Mesendoderm (in vitro differentiated cells): ENCODE measurements at regions not wholly inside any gene's neighbourhood (a gene's known extent, or its start where the extent isn't known, plus 50 kb on each side); places are given as distances from the start of the nearest gene placed in this dataset.

ENCODE experiments used
- DNase-seq: peaks from one replicate; pipeline ENCODE4 v3.0.0; 2013
- H2AK5ac ChIP-seq: 2 replicates; pipeline ENCODE4 v1.6.1; 2013; ENCODE audit warnings: low read length, inconsistent platforms
- H2BK120ac ChIP-seq: 2 replicates; pipeline ENCODE4 v1.6.1; 2013; ENCODE audit warnings: low read depth, mild to moderate bottlenecking, low read length, moderate library complexity, mixed read lengths
- H2BK15ac ChIP-seq: replicated peaks from 2 replicates; pipeline ENCODE4 v1.6.1; 2013; ENCODE audit warnings: low read depth, mild to moderate bottlenecking, moderate library complexity
- H2BK5ac ChIP-seq: 2 replicates; pipeline ENCODE4 v1.6.1; 2013; ENCODE audit warnings: low read length, inconsistent platforms
- H3K18ac ChIP-seq: 2 replicates; pipeline ENCODE4 v1.6.1; 2013; ENCODE audit warnings: mild to moderate bottlenecking, low read length, mixed read lengths
- H3K23ac ChIP-seq: one replicate; pipeline ENCODE4 v1.6.1; 2013; ENCODE audit warnings: low read length
- H3K27ac ChIP-seq: 2 replicates; pipeline ENCODE4 v1.5.1; 2013; ENCODE audit warnings: low read depth, mild to moderate bottlenecking, inconsistent platforms, low read length, moderate library complexity
- H3K27me3 ChIP-seq: 2 replicates; pipeline ENCODE4 v1.6.1; 2013; ENCODE audit warnings: low read length, control low read depth, mild to moderate bottlenecking, inconsistent platforms; ENCODE audit not compliant: insufficient read depth, poor library complexity
- H3K36me3 ChIP-seq: 2 replicates; pipeline ENCODE4 v1.6.1; 2013; ENCODE audit warnings: low read length, inconsistent platforms; ENCODE audit not compliant: control insufficient read depth, insufficient read depth
- H3K4ac ChIP-seq: one replicate; pipeline ENCODE4 v1.6.1; 2013; ENCODE audit warnings: low read depth, mild to moderate bottlenecking, low read length, moderate library complexity
- H3K4me1 ChIP-seq: 2 replicates; pipeline ENCODE4 v1.6.1; 2013; ENCODE audit warnings: low read depth, low read length, inconsistent platforms; ENCODE audit not compliant: control insufficient read depth
- H3K4me2 ChIP-seq: 2 replicates; pipeline ENCODE4 v1.6.1; 2013; ENCODE audit warnings: low read length
- H3K4me3 ChIP-seq: 2 replicates; pipeline ENCODE4 v1.5.1; 2013; ENCODE audit warnings: mild to moderate bottlenecking, low read length
- H3K56ac ChIP-seq: one replicate; pipeline ENCODE4 v1.6.1; 2013; ENCODE audit warnings: low read length
- H3K79me1 ChIP-seq: 2 replicates; pipeline ENCODE4 v1.6.1; 2013; ENCODE audit warnings: low read length, inconsistent platforms
- H3K79me2 ChIP-seq: 2 replicates; pipeline ENCODE4 v1.6.1; 2013; ENCODE audit warnings: mild to moderate bottlenecking, low read length; ENCODE audit not compliant: control insufficient read depth, insufficient read depth
- H3K9ac ChIP-seq: 2 replicates; pipeline ENCODE4 v1.6.1; 2013; ENCODE audit warnings: low read length, inconsistent platforms
- H4K5ac ChIP-seq: one replicate; pipeline ENCODE4 v1.6.1; 2013; ENCODE audit warnings: low read length
- H4K8ac ChIP-seq: one replicate; pipeline ENCODE4 v1.6.1; 2013; ENCODE audit warnings: low read depth, mild to moderate bottlenecking, control low read depth, low read length, moderate library complexity
- WGBS: extraction: QIAGEN DNeasy Blood & Tissue Kit; methylation state at CpG from one replicate; pipeline ENCODE4 v1.1.7; 2013; ENCODE audit warnings: low lambda C conversion rate, missing lambda C conversion rate; ENCODE audit not compliant: insufficient coverage; ENCODE audit errors: extremely low coverage; 5-methylcytosine and 5-hydroxymethylcytosine counted together

GRCh38 chr9:105932276-105932675, 237.9 kb downstream of the TMEM38B start:
- Histone ChIP-seq H3K23ac (no peak overlapping the region), H3K4ac (no peak overlapping the region), H2BK120ac (no peak overlapping the region), H3K79me2 (no peaks in the 10 kb centered on the region), H3K4me3 (no peak overlapping the region), H2AK5ac (no peak overlapping the region), H3K27ac (no peak overlapping the region), H3K36me3 (no peaks in the 10 kb centered on the region), H4K8ac (no peak overlapping the region), H3K27me3 (no peaks in the 10 kb centered on the region), H2BK5ac (no peak overlapping the region), H2BK15ac (no peak overlapping the region), H4K5ac (no peak overlapping the region), H3K9ac (no peak overlapping the region), H3K4me1 (no peaks in the 10 kb centered on the region), H3K4me2 (no peak overlapping the region), H3K18ac (no peak overlapping the region), H3K56ac (no peak overlapping the region), H3K79me1 (no peaks in the 10 kb centered on the region)
- DNase-seq: no peak

- no peak overlapping the region for H3K9ac ChIP-seq
- no peaks in the 10 kb centered on the region for H3K36me3 ChIP-seq
- no peaks in the 10 kb centered on the region for H3K27me3 ChIP-seq
- H2BK120ac ChIP-seq: no peak overlapping the region
- H4K5ac ChIP-seq: no peak overlapping the region
- H3K79me1 ChIP-seq: no peaks in the 10 kb centered on the region
- H2BK5ac ChIP-seq: no peak overlapping the region
- H3K27ac ChIP-seq: no peak overlapping the region
- no peaks in the 10 kb centered on the region for H3K4me1 ChIP-seq
- no peak overlapping the region for H2BK15ac ChIP-seq
- no peak overlapping the region for H3K4me2 ChIP-seq
- H3K18ac ChIP-seq: no peak overlapping the region
- no peak overlapping the region for H3K23ac ChIP-seq
- no peaks in the 10 kb centered on the region for H3K79me2 ChIP-seq
- WGBS: no CpG with 5 or more reads among the region's 2 CpGs
- no peak overlapping the region for H4K8ac ChIP-seq
- H3K4me3 ChIP-seq: no peak overlapping the region
- no peak overlapping the region for H3K4ac ChIP-seq
- no peak for DNase-seq
- no peak overlapping the region for H2AK5ac ChIP-seq
- no peak overlapping the region for H3K56ac ChIP-seq
These were observed 256.1 kb downstream of the TMEM38B start for GRCh38 chr9:105950448-105950847.

GRCh38 chr9:105950894-105951293, 256.6 kb downstream of the TMEM38B start:
- Histone ChIP-seq H3K56ac (no peak overlapping the region), H3K79me2 (no peaks in the 10 kb centered on the region), H3K27me3 (no peaks in the 10 kb centered on the region), H2AK5ac (no peak overlapping the region), H3K4me1 (no peaks in the 10 kb centered on the region), H3K18ac (no peak overlapping the region), H4K5ac (no peak overlapping the region), H3K4me2 (no peak overlapping the region), H3K27ac (no peak overlapping the region), H3K23ac (no peak overlapping the region), H3K9ac (no peak overlapping the region), H2BK120ac (no peak overlapping the region), H4K8ac (no peak overlapping the region), H2BK5ac (no peak overlapping the region), H3K79me1 (no peaks in the 10 kb centered on the region), H3K4me3 (no peak overlapping the region), H3K36me3 (no peaks in the 10 kb centered on the region), H2BK15ac (no peak overlapping the region), H3K4ac (no peak overlapping the region)
- no CpG with 5 or more reads among the region's 1 CpG for WGBS
- DNase-seq: no peak

- Histone ChIP-seq H3K4me2 (no peak overlapping the region), H3K79me2 (no peaks in the 10 kb centered on the region), H2BK15ac (no peak overlapping the region), H4K5ac (no peak overlapping the region), H3K4ac (no peak overlapping the region), H3K4me3 (no peak overlapping the region), H3K9ac (no peak overlapping the region), H3K27me3 (no peaks in the 10 kb centered on the region), H3K79me1 (no peaks in the 10 kb centered on the region), H3K4me1 (no peaks in the 10 kb centered on the region), H3K56ac (no peak overlapping the region), H3K36me3 (no peaks in the 10 kb centered on the region), H2BK5ac (no peak overlapping the region), H2AK5ac (no peak overlapping the region), H3K23ac (no peak overlapping the region), H4K8ac (no peak overlapping the region), H3K18ac (no peak overlapping the region), H3K27ac (no peak overlapping the region), H2BK120ac (no peak overlapping the region)
- no CpG with 5 or more reads among the region's 1 CpG for WGBS
- DNase-seq: no peak
These were observed 260.2 kb downstream of the TMEM38B start for GRCh38 chr9:105954517-105954916.

GRCh38 chr9:105957830-105958229, 263.5 kb downstream of the TMEM38B start:
- WGBS: no CpG with 5 or more reads among the region's 1 CpG
- Histone ChIP-seq H3K27me3 (no peaks in the 10 kb centered on the region), H3K56ac (no peak overlapping the region), H3K36me3 (no peaks in the 10 kb centered on the region), H3K4me1 (no peaks in the 10 kb centered on the region), H3K79me2 (no peaks in the 10 kb centered on the region), H3K79me1 (no peaks in the 10 kb centered on the region), H3K9ac (no peak overlapping the region), H3K4ac (no peak overlapping the region), H3K23ac (no peak overlapping the region), H3K4me2 (no peak overlapping the region), H3K4me3 (no peak overlapping the region), H2AK5ac (no peak overlapping the region), H3K18ac (no peak overlapping the region), H2BK5ac (no peak overlapping the region), H4K8ac (no peak overlapping the region), H2BK120ac (no peak overlapping the region), H3K27ac (no peak overlapping the region), H2BK15ac (no peak overlapping the region), H4K5ac (no peak overlapping the region)
- DNase-seq: peak; percentile 55

GRCh38 chr9:105958587-105958986, 264.2 kb downstream of the TMEM38B start:
- no peak overlapping the region for H3K23ac ChIP-seq
- no peaks in the 10 kb centered on the region for H3K4me1 ChIP-seq
- DNase-seq: no peak
- no peak overlapping the region for H2BK120ac ChIP-seq
- no peak overlapping the region for H4K5ac ChIP-seq
- no peak overlapping the region for H3K4me3 ChIP-seq
- no peak overlapping the region for H3K56ac ChIP-seq
- H2BK15ac ChIP-seq: no peak overlapping the region
- WGBS: no CpG with 5 or more reads among the region's 3 CpGs
- H4K8ac ChIP-seq: no peak overlapping the region
- no peak overlapping the region for H3K18ac ChIP-seq
- no peaks in the 10 kb centered on the region for H3K27me3 ChIP-seq
- H3K36me3 ChIP-seq: no peaks in the 10 kb centered on the region
- no peak overlapping the region for H2BK5ac ChIP-seq
- no peak overlapping the region for H3K27ac ChIP-seq
- no peak overlapping the region for H3K4ac ChIP-seq
- H2AK5ac ChIP-seq: no peak overlapping the region
- H3K4me2 ChIP-seq: no peak overlapping the region
- H3K9ac ChIP-seq: no peak overlapping the region
- no peaks in the 10 kb centered on the region for H3K79me1 ChIP-seq
- no peaks in the 10 kb centered on the region for H3K79me2 ChIP-seq
